ENCODE measurements at regions not wholly inside any gene's neighbourhood (a gene's known extent, or its start where the extent isn't known, plus 50 kb on each side); places are given as distances from the start of the nearest gene placed in this dataset.

GRCh38 chr12:125469683-125470082 lies 404.4 kb downstream of the AACS start:
- Histone ChIP-seq H3K27ac (ENCODE audit: low read depth, low read length) (no peak overlapping the region), H2BK20ac (ENCODE audit: low read length) (no peak overlapping the region), H3K9ac (replicated peaks in 1 of 4; ENCODE audit: extremely low read depth in 1 of 4, low read depth in 3 of 4, low read length in 3 of 4) (no peak overlapping the region), H3K14ac (ENCODE audit: insufficient read length) (no peak overlapping the region), H2BK12ac (ENCODE audit: low read depth, low read length) (no peak overlapping the region), H4K8ac (ENCODE audit: extremely low read depth, insufficient read depth, low read length) (no peak overlapping the region), H2BK5ac (ENCODE audit: low read depth, low read length) (no peak overlapping the region; the same call in 1 of the 2 replicates), H2BK120ac (replicated peaks; ENCODE audit: low read depth, low read length) (no peak overlapping the region), H3K36me3 (ENCODE audit: control insufficient read depth in 2 of 4, insufficient read depth in 4 of 4, low read length in 3 of 4) (no peaks in the 10 kb centered on the region), H4K5ac (ENCODE audit: insufficient read length, low read depth, low read length) (no peak overlapping the region), H3K79me2 (ENCODE audit: control insufficient read depth in 1 of 2, insufficient read depth in 2 of 2, low read length in 2 of 2) (peaks cover 0 to 23% of the 10 kb centered on the region in 2 experiments; a peak in 1 of 4 replicates), H3K79me1 (ENCODE audit: low read depth, low read length) (peaks cover 3% of the 10 kb centered on the region; the same call in 1 of the 2 replicates), H2BK15ac (ENCODE audit: low read length) (no peak overlapping the region), H3K23me2 (ENCODE audit: low read depth, low read length) (no peaks in the 10 kb centered on the region), H3K4me1 (replicated peaks in 1 of 4; ENCODE audit: control insufficient read depth in 3 of 4, insufficient read depth in 4 of 4, low read length in 3 of 4) (no peaks in the 10 kb centered on the region), H3K27me3 (replicated peaks in 1 of 4; ENCODE audit: control insufficient read depth in 3 of 4, extremely low read depth in 1 of 4, insufficient read depth in 3 of 4, low read length in 3 of 4) (no peaks in the 10 kb centered on the region), H4K91ac (replicated peaks; ENCODE audit: insufficient read length, low read length) (no peak overlapping the region), H3K18ac (ENCODE audit: extremely low read depth, low read length) (no peak overlapping the region), H3K4me3 (ENCODE audit: extremely low read depth in 1 of 4, insufficient read depth in 2 of 4, low read depth in 3 of 4, low read length in 4 of 4) (no peak overlapping the region), H3K56ac (replicated peaks; ENCODE audit: insufficient read length, low read depth, low read length) (no peak overlapping the region), H3K23ac (ENCODE audit: insufficient read length) (no peak overlapping the region), H2AK5ac (ENCODE audit: low read depth, low read length) (no peak overlapping the region), H2AFZ (ENCODE audit: low read length) (no peak overlapping the region), H3K4ac (replicated peaks; ENCODE audit: insufficient read length, low read depth, low read length) (no peak overlapping the region), H3K9me3 (ENCODE audit: insufficient read depth in 2 of 2, low read depth in 1 of 2, low read length in 1 of 2) (no peaks in the 10 kb centered on the region), H3K4me2 (ENCODE audit: insufficient read depth in 1 of 2, low read depth in 2 of 2, low read length in 2 of 2) (no peak overlapping the region), H4K20me1 (replicated peaks in 1 of 2; ENCODE audit: control insufficient read depth in 1 of 2, insufficient read depth in 2 of 2, low read length in 2 of 2) (peaks cover 0 to 1% of the 10 kb centered on the region in 2 experiments)
- 92% methylated on average over 1 of the region's 1 CpG; no CpG with 5 or more reads in 1 of the 2 experiments for WGBS, 2 experiments (ENCODE audit: extremely low coverage in 1 of 2, insufficient coverage in 1 of 2, insufficient read length in 1 of 2, insufficient replicate concordance in 2 of 2, low coverage in 1 of 2, low lambda C conversion rate in 2 of 2, missing lambda C conversion rate in 1 of 2)
- DNase-seq (ENCODE audit: low read depth in 1 of 2, low spot score in 2 of 2), result no peak
- no peak for FAIRE-seq
- ChIA-PET CTCF (ENCODE audit: partially characterized antibody) (interaction anchor here (1.5 to 2.1 kb wide), 3 partner anchors 12 to 276 kb away, joined by 3 to 6 read pairs (median 6); no protein-coding TSS in a partner anchor), POLR2A (ENCODE audit: partially characterized antibody) (interaction anchor here (0.8 kb wide), 1 partner anchor 10 kb away, joined by 3 read pairs; no protein-coding TSS in a partner anchor)
- no peak for TF ChIP-seq SP1 (IDR thresholded peaks at IDR 0.05; ENCODE audit: low read depth, low read length)
- TF ChIP-seq, protein P1, sequence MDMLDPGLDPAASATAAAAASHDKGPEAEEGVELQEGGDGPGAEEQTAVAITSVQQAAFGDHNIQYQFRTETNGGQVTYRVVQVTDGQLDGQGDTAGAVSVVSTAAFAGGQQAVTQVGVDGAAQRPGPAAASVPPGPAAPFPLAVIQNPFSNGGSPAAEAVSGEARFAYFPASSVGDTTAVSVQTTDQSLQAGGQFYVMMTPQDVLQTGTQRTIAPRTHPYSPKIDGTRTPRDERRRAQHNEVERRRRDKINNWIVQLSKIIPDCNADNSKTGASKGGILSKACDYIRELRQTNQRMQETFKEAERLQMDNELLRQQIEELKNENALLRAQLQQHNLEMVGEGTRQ (IDR thresholded peaks at IDR 0.05; ENCODE audit: low read length), result no peak
- TF ChIP-seq CHD1 (IDR thresholded peaks at IDR 0.05; ENCODE audit: low read depth, low read length), result no peak
- TF ChIP-seq GTF2F1 (IDR thresholded peaks at IDR 0.05; ENCODE audit: borderline replicate concordance, low read depth, low read length), result no peak
- no peak for TF ChIP-seq BRCA1 (IDR thresholded peaks at IDR 0.05; ENCODE audit: low read depth, low read length)
